ENCODE measurements at regions not wholly inside any gene's neighbourhood (a gene's known extent, or its start where the extent isn't known, plus 50 kb on each side); places are given as distances from the start of the nearest gene placed in this dataset.
"Not testable (repeated sequence)": the region's sequence is repeated elsewhere in the genome, so short reads cannot be mapped to it uniquely, and the experiment has no call there.

GRCh38 chrX:94854251-94854650 is 1180.2 kb downstream of the FAM133A start:
- DNase-seq = no peak

GRCh38 chrX:94862470-94862869 is 1188.5 kb downstream of the FAM133A start:
- DNase-seq = peak; percentile 77

DNA sequence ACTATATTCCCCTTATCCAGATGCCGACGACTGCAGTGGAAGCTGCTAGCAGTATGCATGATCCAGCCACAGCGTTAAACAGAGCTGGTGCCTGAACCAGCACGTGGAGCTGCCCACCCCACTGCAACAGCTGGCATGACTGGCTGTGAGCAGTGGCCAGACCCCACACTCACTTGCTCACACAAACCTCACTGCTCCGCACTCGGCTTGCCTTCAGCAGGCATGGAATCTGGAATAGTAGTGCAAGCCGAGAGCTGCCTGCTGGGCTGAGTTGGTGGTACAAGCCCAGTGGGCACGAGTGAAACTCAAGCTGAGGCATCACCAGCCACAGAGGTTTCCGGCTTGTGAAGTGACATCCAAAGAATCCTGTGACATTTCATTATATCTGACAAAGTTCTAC is 1197.6 kb downstream of the FAM133A start:
- no peak for DNase-seq

- no peak for DNase-seq
Measured at GRCh38 chrX:94901849-94902248, 1227.8 kb downstream of the FAM133A start.

DNA sequence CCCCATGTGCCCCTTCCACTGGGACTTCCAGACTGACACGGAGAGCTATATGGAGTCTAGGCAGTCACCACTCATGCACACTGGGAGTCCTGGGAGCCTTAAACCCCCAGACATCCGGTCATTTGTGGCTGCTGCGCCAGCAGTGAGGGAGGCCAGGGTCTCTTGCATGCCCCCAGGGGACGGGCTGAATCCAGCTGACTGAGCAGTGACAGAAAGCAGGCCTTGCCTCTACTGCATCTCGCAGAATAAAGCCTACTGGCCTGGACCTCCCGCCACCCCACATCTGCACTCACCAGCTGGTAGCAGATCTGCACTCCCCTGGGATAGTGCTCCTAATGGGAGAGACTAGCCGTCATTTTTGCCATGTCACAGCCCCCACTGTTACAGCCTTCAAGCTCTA is 1234.2 kb downstream of the FAM133A start:
- no peak for DNase-seq

GRCh38 chrX:94908648-94909047 is 1234.6 kb downstream of the FAM133A start:
- DNase-seq = no peak

- DNase-seq = peak; percentile 36
Measured at GRCh38 chrX:94914235-94914634, 1240.2 kb downstream of the FAM133A start.

DNA sequence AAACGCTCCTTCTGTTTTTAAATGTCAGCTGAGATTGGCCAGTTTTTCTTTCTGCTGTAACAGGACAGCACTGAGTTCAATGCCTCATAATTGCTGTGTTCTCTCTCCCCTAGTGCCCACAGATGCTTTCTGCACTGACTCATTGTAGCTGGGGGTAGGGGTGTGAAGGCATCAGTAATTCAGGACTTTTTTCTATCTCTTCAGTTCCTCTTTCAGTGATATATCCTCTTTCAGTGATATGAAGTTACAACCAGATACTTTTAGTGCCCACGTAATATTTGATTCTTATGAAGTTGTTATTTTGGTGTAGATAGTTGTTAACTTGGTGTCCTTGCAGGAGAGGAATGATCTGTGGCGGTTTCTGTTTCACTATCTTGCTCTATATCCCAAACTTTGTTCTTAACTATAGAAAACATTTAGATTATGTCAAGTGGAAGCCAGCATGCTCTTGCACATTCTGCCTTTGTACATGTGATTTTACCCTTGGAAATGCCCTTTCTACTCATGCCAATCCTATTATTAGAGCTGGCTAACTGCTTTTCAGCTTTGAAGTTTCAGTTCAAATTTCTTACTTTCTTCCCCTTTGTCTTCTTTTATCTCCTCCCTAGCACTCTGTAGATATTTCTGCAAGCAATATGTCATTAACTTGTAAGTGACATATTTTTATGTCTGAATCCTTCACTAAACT is 1258.4 kb downstream of the FAM133A start:
- no peak for DNase-seq

DNA sequence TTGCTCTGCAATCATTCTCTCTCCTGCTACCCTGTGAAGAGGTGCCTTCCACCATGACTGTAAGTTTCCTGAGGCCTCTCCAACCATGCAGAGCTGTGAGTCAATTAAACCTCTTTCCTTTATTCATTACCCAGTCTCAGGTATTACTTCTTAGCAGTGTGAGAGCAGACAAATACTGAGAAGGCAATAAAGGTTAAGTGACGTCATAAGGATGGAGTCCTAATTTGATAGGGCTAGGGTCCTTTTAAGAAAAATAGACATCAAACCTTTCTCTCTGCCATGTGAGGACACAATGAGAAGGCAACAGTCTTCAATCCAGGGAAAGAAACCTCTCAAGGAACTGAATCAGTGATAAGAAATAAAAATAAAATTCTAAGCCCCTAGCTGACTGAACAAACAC is 1262.7 kb downstream of the FAM133A start:
- DNase-seq = no peak

DNA sequence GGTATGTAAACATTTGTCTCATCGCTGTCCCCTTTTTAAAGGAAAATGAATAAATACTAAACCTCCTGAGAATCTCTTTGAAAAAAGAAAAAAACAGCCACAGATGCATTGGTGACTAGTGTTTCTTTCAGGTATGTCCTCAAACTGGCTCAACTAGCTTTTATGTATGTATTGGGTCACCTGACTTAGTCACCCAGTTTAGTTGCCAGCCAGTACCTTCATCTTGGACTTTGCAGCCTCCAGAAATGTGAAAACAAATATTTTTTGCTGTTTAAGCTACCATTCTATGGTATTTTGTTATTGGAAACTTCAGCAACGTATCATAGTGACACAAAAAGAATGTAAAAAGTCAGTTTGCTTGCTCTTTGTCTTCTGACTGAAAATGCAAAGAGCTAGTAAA is 1263.5 kb downstream of the FAM133A start:
- peak; percentile 59 for DNase-seq

DNA sequence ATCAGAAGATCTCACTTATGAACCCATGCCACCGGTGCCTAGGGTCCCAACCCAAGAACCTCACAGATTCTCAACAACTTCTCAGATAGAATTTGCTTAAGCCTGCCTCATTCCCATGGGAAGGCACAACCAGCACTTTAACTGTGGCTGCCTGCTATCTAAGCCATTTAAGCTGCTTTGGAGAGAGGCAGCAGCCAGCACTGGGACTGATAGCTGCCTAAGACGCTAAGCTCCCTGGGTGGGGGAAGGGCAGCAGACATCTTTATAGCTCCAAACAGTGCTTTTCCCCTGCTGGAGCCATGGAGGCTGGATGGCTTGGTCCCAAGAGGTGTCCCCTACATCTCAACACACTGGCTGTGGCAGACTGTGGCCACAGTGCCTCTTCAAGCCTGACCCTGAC is 1268.6 kb downstream of the FAM133A start:
- no peak for DNase-seq

DNA sequence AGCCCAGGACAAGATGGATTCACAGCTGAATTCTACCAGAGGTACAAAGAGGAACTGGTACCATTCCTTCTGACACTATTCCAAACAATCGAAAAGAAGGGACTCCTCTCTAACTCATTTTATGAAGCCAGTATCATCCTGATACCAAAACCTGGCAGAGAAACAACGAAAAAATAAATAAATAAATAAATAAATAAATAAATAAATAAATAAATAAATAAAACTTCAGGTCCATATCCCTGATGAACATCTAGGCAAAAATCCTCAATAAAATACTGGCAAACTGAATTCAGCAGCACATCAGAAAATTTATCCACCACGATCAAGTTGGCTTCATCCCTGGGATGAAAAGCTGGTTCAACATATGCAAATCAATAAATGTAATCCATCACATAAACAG is 1272.1 kb downstream of the FAM133A start:
- not testable (repeated sequence) for DNase-seq

DNA sequence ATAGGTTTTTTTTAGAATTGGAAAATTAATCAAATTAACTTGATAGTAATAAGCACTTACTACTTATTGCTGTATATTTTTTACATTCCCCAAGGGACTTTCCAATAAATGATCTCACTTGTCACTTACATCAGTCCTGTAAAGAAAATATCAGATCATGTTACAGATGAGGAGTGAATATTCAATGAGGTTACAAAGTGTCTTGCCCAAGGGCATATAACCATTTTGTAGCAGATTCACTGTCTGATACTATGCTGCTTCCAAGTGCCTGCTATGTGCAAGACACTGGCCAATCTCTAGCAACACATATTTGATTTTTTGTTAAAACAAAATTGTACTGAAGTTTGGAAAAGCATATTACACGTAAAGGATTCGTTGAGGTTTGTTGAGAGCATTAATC is 1287.7 kb downstream of the FAM133A start:
- DNase-seq = peak; percentile 2

DNA sequence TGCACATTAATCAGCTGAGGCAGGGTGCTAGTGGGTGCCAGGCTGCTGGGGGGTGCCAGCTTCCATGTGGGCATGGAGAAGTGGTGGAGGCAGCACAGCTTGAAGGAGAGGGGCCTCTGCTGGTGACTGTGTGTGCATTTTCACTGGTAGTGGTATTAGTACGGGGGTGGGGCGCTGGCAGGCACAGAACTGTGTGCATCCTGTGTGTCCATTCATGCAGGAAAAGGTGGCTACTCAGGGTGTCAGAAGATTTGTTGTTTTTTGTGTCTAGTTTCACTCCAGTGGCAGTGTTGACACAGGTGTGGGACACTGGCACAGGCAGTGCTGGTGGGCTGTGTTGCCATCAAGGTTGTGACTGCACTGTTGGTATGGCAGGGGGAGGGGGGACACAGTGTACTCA is 1303.6 kb downstream of the FAM133A start:
- peak; percentile 66 for DNase-seq

GRCh38 chrX:94977986-94978385 is 1304.0 kb downstream of the FAM133A start:
- DNase-seq = peak; percentile 58
